DND-41 (cell line): ENCODE measurements at regions not wholly inside any gene's neighbourhood (a gene's known extent, or its start where the extent isn't known, plus 50 kb on each side); places are given as distances from the start of the nearest gene placed in this dataset.

ENCODE experiments used
- ATAC-seq: fragments of 200-7000 bp; cut with Tn5 transposase; 3 replicates; pipeline ENCODE4 v1.9.1; 2021; ENCODE audit warnings: low read depth; ENCODE audit not compliant: insufficient read depth
- DNase-seq: peaks from one replicate; pipeline ENCODE4 v3.0.0-alpha.2; 2020
- H2AFZ ChIP-seq: 2 replicates; pipeline ENCODE4 v1.6.0; 2012; ENCODE audit warnings: low read depth, low read length
- H3K27ac ChIP-seq: 2 replicates; pipeline ENCODE4 v1.5.1; 2012; ENCODE audit warnings: low read length, inconsistent platforms
- H3K27me3 ChIP-seq: fragments of 200-600 bp; sonication (generic); 2 replicates; pipeline ENCODE4 v1.6.0; 2012; ENCODE audit warnings: low read length, mild to moderate bottlenecking, inconsistent platforms; ENCODE audit not compliant: insufficient read depth, poor library complexity
- H3K36me3 ChIP-seq: 2 replicates; pipeline ENCODE4 v1.5.1; 2012; ENCODE audit warnings: low read length, inconsistent platforms; ENCODE audit not compliant: insufficient read depth
- H3K4me1 ChIP-seq: 2 replicates; pipeline ENCODE4 v1.5.1; 2012; ENCODE audit warnings: mild to moderate bottlenecking, low read length; ENCODE audit not compliant: insufficient read depth
- H3K4me2 ChIP-seq: 2 replicates; pipeline ENCODE4 v1.6.0; 2012; ENCODE audit warnings: mild to moderate bottlenecking, moderate library complexity, low read length, inconsistent platforms; ENCODE audit not compliant: insufficient read depth
- H3K4me3 ChIP-seq, 2 experiments: fragments of 200-600 bp in 1 of 2; shearing (Covaris generic) in 1 of 2; 2 replicates each; pipeline ENCODE4 v1.5.1; 2012 to 2016; ENCODE audit warnings: inconsistent platforms in 2 of 2, low read length in 2 of 2, mild to moderate bottlenecking in 2 of 2, low read depth in 1 of 2, moderate library complexity in 1 of 2
- H3K79me2 ChIP-seq: 2 replicates; pipeline ENCODE4 v1.6.0; 2012; ENCODE audit warnings: low read length, inconsistent platforms; ENCODE audit not compliant: insufficient read depth
- H3K9ac ChIP-seq: 2 replicates; pipeline ENCODE4 v1.6.0; 2012; ENCODE audit warnings: low read depth, mild to moderate bottlenecking, inconsistent platforms, low read length, moderate library complexity
- H3K9me3 ChIP-seq: 2 replicates; pipeline ENCODE4 v1.5.1; 2012; ENCODE audit warnings: low read length, moderate library complexity, mild to moderate bottlenecking, inconsistent platforms; ENCODE audit not compliant: insufficient read depth, severe bottlenecking
- H4K20me1 ChIP-seq: 2 replicates; pipeline ENCODE4 v1.6.0; 2012; ENCODE audit warnings: low read length; ENCODE audit not compliant: insufficient read depth
- EZH2 ChIP-seq: IDR thresholded peaks from 3 replicates; pipeline ENCODE4 v1.6.1; 2012; ENCODE audit warnings: borderline replicate concordance, low read depth, mild to moderate bottlenecking, moderate library complexity, low read length, inconsistent platforms; ENCODE audit not compliant: severe bottlenecking
- TF ChIP-seq, protein P1 (sequence below): IDR thresholded peaks from 2 replicates; pipeline ENCODE4 v1.5.1; 2012; ENCODE audit warnings: borderline replicate concordance, low read length, moderate library complexity, mild to moderate bottlenecking; ENCODE audit not compliant: poor library complexity, severe bottlenecking; ENCODE audit errors: extremely low read depth

DNA sequence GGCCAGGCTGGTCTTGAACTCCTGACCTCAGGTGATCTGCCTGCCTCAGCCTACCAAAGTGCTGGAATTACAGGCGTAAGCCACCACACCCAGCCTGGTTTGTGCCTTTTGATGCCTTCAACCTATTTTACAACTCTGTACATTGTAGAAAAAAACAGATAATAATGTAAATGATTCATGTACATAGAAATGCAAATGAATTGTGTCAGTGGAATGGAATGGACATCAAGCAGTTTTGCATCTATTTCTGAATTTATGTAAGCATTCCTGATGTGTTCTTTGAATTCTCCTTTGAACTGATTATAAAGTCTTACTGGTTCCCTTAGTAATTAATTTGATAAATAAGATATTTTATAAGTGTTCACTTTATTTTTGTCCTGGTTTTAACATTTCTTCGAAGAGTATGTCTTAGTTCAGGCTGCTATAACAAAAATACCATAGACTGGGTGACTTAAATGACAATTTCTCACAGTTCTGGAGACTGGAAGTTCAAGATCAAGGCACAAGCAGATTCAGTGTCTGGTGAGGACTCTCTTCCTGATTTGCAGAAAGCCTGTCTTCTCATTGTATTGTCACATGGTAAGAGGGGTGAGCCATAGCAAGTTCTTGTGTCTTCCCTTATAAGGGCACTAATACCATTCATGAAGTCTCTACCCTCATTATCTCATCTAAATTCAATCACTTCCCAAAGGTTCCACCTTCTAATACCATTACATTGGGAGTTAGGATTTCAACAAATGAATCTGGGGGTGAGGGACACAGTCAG is 162.2 kb upstream of the S100G start:
- DNase-seq (no peak), ATAC-seq (no peak)
- H3K27ac ChIP-seq = no peak overlapping the region
- no peak for TF ChIP-seq EZH2
- TF ChIP-seq, protein P1, sequence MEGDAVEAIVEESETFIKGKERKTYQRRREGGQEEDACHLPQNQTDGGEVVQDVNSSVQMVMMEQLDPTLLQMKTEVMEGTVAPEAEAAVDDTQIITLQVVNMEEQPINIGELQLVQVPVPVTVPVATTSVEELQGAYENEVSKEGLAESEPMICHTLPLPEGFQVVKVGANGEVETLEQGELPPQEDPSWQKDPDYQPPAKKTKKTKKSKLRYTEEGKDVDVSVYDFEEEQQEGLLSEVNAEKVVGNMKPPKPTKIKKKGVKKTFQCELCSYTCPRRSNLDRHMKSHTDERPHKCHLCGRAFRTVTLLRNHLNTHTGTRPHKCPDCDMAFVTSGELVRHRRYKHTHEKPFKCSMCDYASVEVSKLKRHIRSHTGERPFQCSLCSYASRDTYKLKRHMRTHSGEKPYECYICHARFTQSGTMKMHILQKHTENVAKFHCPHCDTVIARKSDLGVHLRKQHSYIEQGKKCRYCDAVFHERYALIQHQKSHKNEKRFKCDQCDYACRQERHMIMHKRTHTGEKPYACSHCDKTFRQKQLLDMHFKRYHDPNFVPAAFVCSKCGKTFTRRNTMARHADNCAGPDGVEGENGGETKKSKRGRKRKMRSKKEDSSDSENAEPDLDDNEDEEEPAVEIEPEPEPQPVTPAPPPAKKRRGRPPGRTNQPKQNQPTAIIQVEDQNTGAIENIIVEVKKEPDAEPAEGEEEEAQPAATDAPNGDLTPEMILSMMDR = no peak
- no peak overlapping the region for H2AFZ ChIP-seq
- no peaks in the 10 kb centered on the region for H3K27me3 ChIP-seq
- H3K9ac ChIP-seq = no peak overlapping the region
- no peaks in the 10 kb centered on the region for H4K20me1 ChIP-seq
- no peaks in the 10 kb centered on the region for H3K4me1 ChIP-seq
- H3K4me2 ChIP-seq = no peak overlapping the region
- H3K36me3 ChIP-seq = no peaks in the 10 kb centered on the region
- H3K79me2 ChIP-seq = no peaks in the 10 kb centered on the region
- H3K4me3 ChIP-seq = no peak overlapping the region
- no peaks in the 10 kb centered on the region for H3K9me3 ChIP-seq

DNA sequence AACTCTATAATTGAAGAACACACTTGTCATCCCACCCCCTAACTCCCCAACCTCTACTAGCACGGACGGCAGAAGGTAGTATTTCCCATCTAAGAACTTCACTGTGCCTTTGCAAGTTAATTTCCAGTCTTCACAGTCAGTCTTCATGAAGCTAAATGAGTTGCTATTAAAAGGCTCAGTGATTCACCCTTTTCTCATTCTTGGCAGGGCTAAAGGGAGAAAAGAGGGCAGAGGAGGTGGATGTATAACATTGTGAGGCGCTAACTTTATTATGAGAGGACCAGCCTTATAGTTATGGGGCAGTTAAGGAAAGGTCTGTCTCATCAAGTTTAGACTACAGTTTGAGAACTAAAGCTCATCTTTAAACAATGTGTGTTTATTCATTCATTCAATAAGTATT is 161.0 kb upstream of the S100G start:
- no peaks in the 10 kb centered on the region for H4K20me1 ChIP-seq
- DNase-seq = no peak
- H3K9ac ChIP-seq = no peak overlapping the region
- no peaks in the 10 kb centered on the region for H3K9me3 ChIP-seq
- no peak overlapping the region for H3K4me2 ChIP-seq
- H3K27me3 ChIP-seq = no peaks in the 10 kb centered on the region
- no peak overlapping the region for H2AFZ ChIP-seq
- no peaks in the 10 kb centered on the region for H3K36me3 ChIP-seq
- H3K4me3 ChIP-seq = no peak overlapping the region
- no peaks in the 10 kb centered on the region for H3K4me1 ChIP-seq
- no peak for ATAC-seq
- H3K27ac ChIP-seq = no peak overlapping the region
- TF ChIP-seq, protein P1 = no peak
- no peak for TF ChIP-seq EZH2
- no peaks in the 10 kb centered on the region for H3K79me2 ChIP-seq

DNA sequence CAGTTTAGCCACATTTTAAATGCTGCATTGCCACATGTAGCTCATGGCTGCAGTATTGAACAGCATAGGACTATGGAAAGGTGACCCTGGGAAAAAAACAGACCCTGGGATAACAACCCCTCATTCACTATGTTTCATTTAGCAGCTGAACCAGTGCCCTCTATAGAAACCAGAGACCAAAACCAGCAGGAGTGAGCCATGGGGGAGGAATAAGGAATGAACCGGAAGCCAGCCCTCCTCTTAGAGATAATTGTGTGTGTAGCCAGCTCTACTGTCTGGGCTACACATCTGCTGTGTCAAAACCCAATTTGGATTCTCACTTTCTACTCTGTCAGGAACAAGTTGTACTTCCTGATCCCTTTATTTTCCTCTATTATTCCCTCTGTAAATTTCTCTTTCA is 158.5 kb upstream of the S100G start:
- no peaks in the 10 kb centered on the region for H3K79me2 ChIP-seq
- H3K4me1 ChIP-seq = no peaks in the 10 kb centered on the region
- no peak overlapping the region for H3K27ac ChIP-seq
- DNase-seq (no peak), ATAC-seq (no peak)
- no peak overlapping the region for H3K4me2 ChIP-seq
- no peaks in the 10 kb centered on the region for H3K36me3 ChIP-seq
- TF ChIP-seq EZH2 = no peak
- TF ChIP-seq, protein P1 = no peak
- H2AFZ ChIP-seq = no peak overlapping the region
- H3K9me3 ChIP-seq = no peaks in the 10 kb centered on the region
- no peak overlapping the region for H3K4me3 ChIP-seq
- H3K9ac ChIP-seq = no peak overlapping the region
- no peaks in the 10 kb centered on the region for H3K27me3 ChIP-seq
- H4K20me1 ChIP-seq = no peaks in the 10 kb centered on the region
